Endodermal cell (in vitro differentiated cells): ENCODE measurements at regions not wholly inside any gene's neighbourhood (a gene's known extent, or its start where the extent isn't known, plus 50 kb on each side); places are given as distances from the start of the nearest gene placed in this dataset.
"Not testable (repeated sequence)": the region's sequence is repeated elsewhere in the genome, so short reads cannot be mapped to it uniquely, and the experiment has no call there.

Experiments used
- DNase-seq: peaks from one replicate; pipeline ENCODE4 v3.0.0-alpha.2; 2017
- H3K27ac ChIP-seq: 2 replicates; pipeline ENCODE4 v1.5.1; 2013; ENCODE audit warnings: mild to moderate bottlenecking, low read depth, low read length, moderate library complexity
- H3K27me3 ChIP-seq: 2 replicates; pipeline ENCODE4 v1.6.1; 2013; ENCODE audit warnings: mild to moderate bottlenecking, low read length, moderate library complexity; ENCODE audit not compliant: insufficient read depth, control insufficient read depth, poor library complexity, severe bottlenecking
- H3K36me3 ChIP-seq: 2 replicates; pipeline ENCODE4 v1.7.0; 2013; ENCODE audit warnings: mild to moderate bottlenecking, low read length, moderate library complexity; ENCODE audit not compliant: control insufficient read depth, insufficient read depth
- H3K4me1 ChIP-seq: one replicate; pipeline ENCODE4 v1.7.0; 2013; ENCODE audit warnings: low read length; ENCODE audit not compliant: control insufficient read depth, insufficient read depth
- H3K4me3 ChIP-seq: 2 replicates; pipeline ENCODE4 v1.5.1; 2013; ENCODE audit warnings: mild to moderate bottlenecking, low read length, moderate library complexity
- H3K9ac ChIP-seq: 2 replicates; pipeline ENCODE4 v1.6.1; 2013; ENCODE audit warnings: mild to moderate bottlenecking, low read length, moderate library complexity; ENCODE audit not compliant: poor library complexity, severe bottlenecking; ENCODE audit errors: extremely low read depth
- H3K9me3 ChIP-seq: 2 replicates; pipeline ENCODE4 v1.6.1; 2013; ENCODE audit warnings: mild to moderate bottlenecking, low read length, moderate library complexity; ENCODE audit not compliant: control insufficient read depth
- H3K27ac Mint-ChIP-seq: 2 replicates; pipeline ENCODE4 v1.8.0; 2020; ENCODE audit warnings: mixed read lengths
- H3K27me3 Mint-ChIP-seq: 2 replicates; pipeline ENCODE4 v1.8.0; 2021; ENCODE audit warnings: mild to moderate bottlenecking, mixed read lengths; ENCODE audit not compliant: insufficient read depth
- H3K36me3 Mint-ChIP-seq: 2 replicates; pipeline ENCODE4 v1.8.0; 2020; ENCODE audit warnings: low read depth, mixed read lengths
- H3K4me1 Mint-ChIP-seq: 2 replicates; pipeline ENCODE4 v1.8.0; 2020; ENCODE audit warnings: mixed read lengths
- H3K4me3 Mint-ChIP-seq: 2 replicates; pipeline ENCODE4 v1.8.0; 2020; ENCODE audit warnings: mild to moderate bottlenecking, moderate library complexity, mixed read lengths
- H3K9me3 Mint-ChIP-seq: 2 replicates; pipeline ENCODE4 v1.8.0; 2020; ENCODE audit warnings: mild to moderate bottlenecking, mixed read lengths
- CTCF ChIP-seq: fragments of 200-600 bp; sonication (generic); conservative IDR thresholded peaks from 2 replicates; pipeline ENCODE4 v1.5.0; 2021; ENCODE audit warnings: antibody characterized with exemption, mild to moderate bottlenecking
- WGBS, 2 experiments: methylation state at CpG; one replicate each; pipeline versions ENCODE4 v1.1.5 to v1.1.7; 2013; ENCODE audit warnings: missing lambda C conversion rate in 2 of 2, mixed read lengths in 1 of 2; ENCODE audit not compliant: insufficient coverage in 1 of 2, insufficient read length in 1 of 2; 5-methylcytosine and 5-hydroxymethylcytosine counted together

DNA sequence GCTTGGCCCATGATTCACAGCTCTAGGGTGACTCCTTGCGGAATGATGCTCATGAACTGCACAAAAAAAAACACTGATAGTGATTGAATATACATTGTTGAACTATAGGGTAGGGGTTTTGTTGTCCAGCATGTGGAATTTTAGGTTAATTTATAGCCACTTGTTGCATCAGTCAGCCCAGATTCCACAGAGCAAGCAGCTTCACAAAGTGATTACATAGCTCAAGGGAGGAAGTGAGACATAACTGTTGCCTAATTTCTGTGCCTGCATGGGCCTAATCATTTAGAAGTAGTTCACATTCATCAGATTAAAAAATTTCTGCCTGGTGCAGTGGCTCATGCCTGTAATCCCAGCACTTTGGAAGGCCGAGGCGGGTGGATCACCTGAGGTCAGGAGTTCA, 142.2 kb upstream of the ZNF722 start:
- H3K27me3 ChIP-seq, H3K36me3 ChIP-seq, H3K4me1 ChIP-seq, H3K27ac Mint-ChIP-seq, H3K9ac ChIP-seq, H3K4me3 ChIP-seq, H3K4me3 Mint-ChIP-seq, DNase-seq, H3K36me3 Mint-ChIP-seq, H3K27ac ChIP-seq, H3K27me3 Mint-ChIP-seq, H3K4me1 Mint-ChIP-seq: not testable (repeated sequence)
- WGBS, 2 experiments, result 81 to 83% methylated on average over 1 of the region's 3 CpGs
- peaks cover 78% of the 10 kb centered on the region for H3K9me3 ChIP-seq
- peaks cover 88% of the 10 kb centered on the region for H3K9me3 Mint-ChIP-seq

DNA sequence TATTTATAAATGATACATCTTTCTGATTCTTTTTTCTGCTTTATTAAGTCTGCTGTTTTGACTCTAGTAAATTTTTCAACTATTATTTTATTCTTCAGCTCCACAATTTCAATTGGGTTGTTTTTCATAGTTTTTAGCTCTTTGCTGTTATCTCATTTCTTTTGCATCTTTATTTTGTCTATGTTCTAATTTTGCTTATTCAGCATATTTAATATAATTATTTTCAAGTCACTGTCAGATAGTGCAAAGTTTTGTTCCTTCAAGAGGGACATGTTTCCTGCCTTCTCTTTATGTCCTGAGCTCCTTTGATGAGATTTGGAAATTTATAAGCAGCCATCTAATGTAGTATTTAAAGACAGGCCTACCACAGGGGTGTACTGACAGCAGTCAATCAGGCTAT, 131.5 kb upstream of the ZNF722 start:
- H3K4me3 ChIP-seq, result peak overlapping the region; percentile 35
- Mint-ChIP-seq H3K27me3 (no peaks in the 10 kb centered on the region), H3K27ac (no peak overlapping the region), H3K4me3 (no peak overlapping the region), H3K36me3 (peaks cover 2% of the 10 kb centered on the region), H3K4me1 (no peaks in the 10 kb centered on the region), H3K9me3 (peaks cover 79% of the 10 kb centered on the region)
- TF ChIP-seq CTCF, result no peak
- no peaks in the 10 kb centered on the region for H3K36me3 ChIP-seq
- no peak for DNase-seq
- H3K9me3 ChIP-seq, result peaks cover 91% of the 10 kb centered on the region
- H3K27me3 ChIP-seq, result no peaks in the 10 kb centered on the region
- H3K27ac ChIP-seq, result no peak overlapping the region
- no peaks in the 10 kb centered on the region for H3K4me1 ChIP-seq
- H3K9ac ChIP-seq, result no peak overlapping the region

- not testable (repeated sequence) for H3K27me3 Mint-ChIP-seq, H3K36me3 Mint-ChIP-seq, H3K4me3 ChIP-seq, H3K9ac ChIP-seq, H3K4me1 ChIP-seq, DNase-seq, H3K27ac ChIP-seq, H3K27ac Mint-ChIP-seq, H3K4me1 Mint-ChIP-seq, H3K4me3 Mint-ChIP-seq, H3K27me3 ChIP-seq, H3K36me3 ChIP-seq
- WGBS, 2 experiments, result 88 to 95% methylated on average over 10 to 30 of the region's 30 CpGs
- peaks cover 77% of the 10 kb centered on the region for H3K9me3 ChIP-seq
- peaks cover 75% of the 10 kb centered on the region for H3K9me3 Mint-ChIP-seq
Measured at GRCh38 chr7:63874242-63874641, 124.4 kb upstream of the ZNF722 start.

- no peaks in the 10 kb centered on the region for H3K36me3 Mint-ChIP-seq
- H3K9me3 Mint-ChIP-seq, result peaks cover 84% of the 10 kb centered on the region
- peaks cover 83% of the 10 kb centered on the region for H3K9me3 ChIP-seq
- no peak overlapping the region for H3K27ac Mint-ChIP-seq
- no peak overlapping the region for H3K9ac ChIP-seq
- H3K4me3 ChIP-seq, result peak overlapping the region; percentile 59
- no peaks in the 10 kb centered on the region for H3K4me1 Mint-ChIP-seq
- H3K4me3 Mint-ChIP-seq, result no peak overlapping the region
- H3K27me3 Mint-ChIP-seq, result no peaks in the 10 kb centered on the region
- WGBS, 2 experiments, result 74 to 80% methylated on average over 1 of the region's 1 CpG
- H3K27me3 ChIP-seq, result no peaks in the 10 kb centered on the region
- DNase-seq, result no peak
- no peak overlapping the region for H3K27ac ChIP-seq
- H3K4me1 ChIP-seq, result no peaks in the 10 kb centered on the region
- TF ChIP-seq CTCF, result no peak
- H3K36me3 ChIP-seq, result no peaks in the 10 kb centered on the region
Measured at GRCh38 chr7:63876707-63877322, 121.8 kb upstream of the ZNF722 start.
